EL (cell line): ENCODE measurements at regions not wholly inside any gene's neighbourhood (a gene's known extent, or its start where the extent isn't known, plus 50 kb on each side); places are given as distances from the start of the nearest gene placed in this dataset.
"Not testable (repeated sequence)": the region's sequence is repeated elsewhere in the genome, so short reads cannot be mapped to it uniquely, and the experiment has no call there.

Experiments used
- DNase-seq: peaks from one replicate; pipeline ENCODE4 v3.0.0-alpha.2; 2016

- DNase-seq: no peak
Measured at GRCh38 chr14:104389326-104390220, 190.0 kb upstream of the C14orf180 start.

- no peak for DNase-seq
Measured at GRCh38 chr14:104390221-104390931, 189.2 kb upstream of the C14orf180 start.

- no peak for DNase-seq
Measured at GRCh38 chr14:104390941-104391901, 188.3 kb upstream of the C14orf180 start.

GRCh38 chr14:104392001-104392395 lies 187.6 kb upstream of the C14orf180 start:
- DNase-seq: no peak

- no peak for DNase-seq
Measured at GRCh38 chr14:104392396-104393198, 187.0 kb upstream of the C14orf180 start.

- DNase-seq: no peak
Measured at GRCh38 chr14:104393199-104393897, 186.2 kb upstream of the C14orf180 start.

- no peak for DNase-seq
Measured at GRCh38 chr14:104393898-104394381, 185.6 kb upstream of the C14orf180 start.

- no peak for DNase-seq
Measured at GRCh38 chr14:104394409-104394851, 185.1 kb upstream of the C14orf180 start.

- DNase-seq: no peak
Measured at GRCh38 chr14:104395276-104395675, 184.3 kb upstream of the C14orf180 start.

- no peak for DNase-seq
Measured at GRCh38 chr14:104395941-104396681, 183.5 kb upstream of the C14orf180 start.

GRCh38 chr14:104396682-104397470 lies 182.7 kb upstream of the C14orf180 start:
- no peak for DNase-seq

- DNase-seq: no peak
Measured at GRCh38 chr14:104397956-104398355, 181.6 kb upstream of the C14orf180 start.

- no peak for DNase-seq
Measured at GRCh38 chr14:104398656-104399055, 180.9 kb upstream of the C14orf180 start.

- no peak for DNase-seq
Measured at GRCh38 chr14:104399432-104400155, 180.0 kb upstream of the C14orf180 start.

GRCh38 chr14:104400355-104400754 lies 179.2 kb upstream of the C14orf180 start:
- no peak for DNase-seq

- DNase-seq: no peak
Measured at GRCh38 chr14:104401785-104402184, 177.8 kb upstream of the C14orf180 start.

GRCh38 chr14:104402303-104402702 lies 177.3 kb upstream of the C14orf180 start:
- not testable (repeated sequence) for DNase-seq

- no peak for DNase-seq
Measured at GRCh38 chr14:104403421-104404220, 175.9 kb upstream of the C14orf180 start.
